ENCODE measurements at regions not wholly inside any gene's neighbourhood (a gene's known extent, or its start where the extent isn't known, plus 50 kb on each side); places are given as distances from the start of the nearest gene placed in this dataset.

DNA sequence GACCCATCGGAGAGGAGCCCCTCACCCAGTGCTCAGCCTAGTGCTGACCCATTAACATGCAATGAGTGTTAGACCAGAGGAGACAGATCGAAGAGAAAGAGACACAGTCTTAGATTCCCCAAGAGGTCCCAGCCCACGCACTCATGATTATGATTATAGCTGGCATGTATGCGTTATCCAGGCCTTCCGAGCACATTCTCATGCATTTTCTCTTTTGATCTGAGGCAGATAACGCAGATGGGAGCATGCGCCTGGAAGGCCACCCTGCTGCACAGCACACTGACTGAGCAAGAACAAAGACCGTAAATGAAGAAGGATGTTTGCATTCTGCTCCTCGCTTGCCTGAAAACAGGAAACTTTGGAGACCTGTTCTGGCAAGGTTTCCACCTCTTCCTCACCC, 232.7 kb downstream of the SOX9 start (continued):
- TF ChIP-seq, protein P1, sequence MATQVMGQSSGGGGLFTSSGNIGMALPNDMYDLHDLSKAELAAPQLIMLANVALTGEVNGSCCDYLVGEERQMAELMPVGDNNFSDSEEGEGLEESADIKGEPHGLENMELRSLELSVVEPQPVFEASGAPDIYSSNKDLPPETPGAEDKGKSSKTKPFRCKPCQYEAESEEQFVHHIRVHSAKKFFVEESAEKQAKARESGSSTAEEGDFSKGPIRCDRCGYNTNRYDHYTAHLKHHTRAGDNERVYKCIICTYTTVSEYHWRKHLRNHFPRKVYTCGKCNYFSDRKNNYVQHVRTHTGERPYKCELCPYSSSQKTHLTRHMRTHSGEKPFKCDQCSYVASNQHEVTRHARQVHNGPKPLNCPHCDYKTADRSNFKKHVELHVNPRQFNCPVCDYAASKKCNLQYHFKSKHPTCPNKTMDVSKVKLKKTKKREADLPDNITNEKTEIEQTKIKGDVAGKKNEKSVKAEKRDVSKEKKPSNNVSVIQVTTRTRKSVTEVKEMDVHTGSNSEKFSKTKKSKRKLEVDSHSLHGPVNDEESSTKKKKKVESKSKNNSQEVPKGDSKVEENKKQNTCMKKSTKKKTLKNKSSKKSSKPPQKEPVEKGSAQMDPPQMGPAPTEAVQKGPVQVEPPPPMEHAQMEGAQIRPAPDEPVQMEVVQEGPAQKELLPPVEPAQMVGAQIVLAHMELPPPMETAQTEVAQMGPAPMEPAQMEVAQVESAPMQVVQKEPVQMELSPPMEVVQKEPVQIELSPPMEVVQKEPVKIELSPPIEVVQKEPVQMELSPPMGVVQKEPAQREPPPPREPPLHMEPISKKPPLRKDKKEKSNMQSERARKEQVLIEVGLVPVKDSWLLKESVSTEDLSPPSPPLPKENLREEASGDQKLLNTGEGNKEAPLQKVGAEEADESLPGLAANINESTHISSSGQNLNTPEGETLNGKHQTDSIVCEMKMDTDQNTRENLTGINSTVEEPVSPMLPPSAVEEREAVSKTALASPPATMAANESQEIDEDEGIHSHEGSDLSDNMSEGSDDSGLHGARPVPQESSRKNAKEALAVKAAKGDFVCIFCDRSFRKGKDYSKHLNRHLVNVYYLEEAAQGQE (IDR thresholded peaks at IDR 0.05), result no peak
- no peak for TF ChIP-seq TAF1 (conservative IDR thresholded peaks at IDR 0.05)

DNA sequence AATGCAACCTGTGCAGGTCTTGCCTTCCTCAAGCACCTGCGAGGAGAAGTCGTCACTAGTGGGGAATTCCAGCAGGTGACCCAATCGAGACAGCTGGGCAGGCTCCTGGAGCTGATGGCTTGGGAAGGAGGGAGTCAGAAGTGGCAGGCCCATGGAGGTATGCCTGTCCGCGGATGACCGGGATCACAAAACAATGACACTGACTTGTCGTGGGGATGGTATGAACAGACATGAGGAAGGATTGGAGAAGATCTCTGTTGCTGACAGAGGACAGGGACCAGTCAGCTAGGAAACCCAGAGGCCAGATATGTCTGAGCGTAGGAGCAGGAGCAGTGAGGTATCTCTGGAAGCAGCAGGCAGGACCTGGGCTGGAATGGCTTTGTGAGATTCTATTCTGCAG, 233.3 kb downstream of the SOX9 start:
- no peak overlapping the region for H3K27ac ChIP-seq (ENCODE audit: low read depth in 1 of 2, low read length in 2 of 2)

More for the DNA sequence above, 233.3 kb downstream of the SOX9 start:
- Histone ChIP-seq H3K4me3 (ENCODE audit: low read depth in 1 of 3, low read length in 3 of 3) (no peak overlapping the region), H3K27me3 (ENCODE audit: control insufficient read depth in 4 of 4, insufficient read depth in 4 of 4, low read length in 3 of 4) (peaks cover 0 to 17% (median 8%) of the 10 kb centered on the region in 4 donors), H3K36me3 (ENCODE audit: control insufficient read depth in 4 of 4, insufficient read depth in 3 of 4, low read depth in 1 of 4, low read length in 3 of 4) (no peaks in the 10 kb centered on the region), H3K9ac (ENCODE audit: low read depth in 1 of 2, low read length in 2 of 2) (no peak overlapping the region), H3K9me3 (ENCODE audit: control insufficient read depth in 4 of 4, low read length in 3 of 4) (peaks cover 0 to 4% (median 2%) of the 10 kb centered on the region in 4 donors), H3K4me1 (ENCODE audit: control insufficient read depth in 4 of 4, insufficient read depth in 4 of 4, low read length in 3 of 4) (no peaks in the 10 kb centered on the region)
- no peak for DNase-seq (ENCODE audit: low spot score)
- WGBS, result 88% methylated on average over 8 of the region's 8 CpGs
- TF ChIP-seq GABPA (IDR thresholded peaks at IDR 0.05 in 1 of 2, conservative IDR thresholded peaks at IDR 0.05 in 1 of 2) (no peak), EGR1 (IDR thresholded peaks at IDR 0.05; ENCODE audit: low read depth in 2 of 2) (no peak), SP1 (IDR thresholded peaks at IDR 0.05) (no peak), RAD21 (IDR thresholded peaks at IDR 0.05) (no peak), FOXA2 (IDR thresholded peaks at IDR 0.05) (no peak), FOXA1 (IDR thresholded peaks at IDR 0.05) (no peak), NR2F2 (IDR thresholded peaks at IDR 0.05) (no peak), HNF4G (IDR thresholded peaks at IDR 0.05) (no peak), TAF1 (conservative IDR thresholded peaks at IDR 0.05) (no peak), RXRA (IDR thresholded peaks at IDR 0.05) (no peak), HNF4A (conservative IDR thresholded peaks at IDR 0.05) (no peak), JUND (IDR thresholded peaks at IDR 0.05) (no peak), YY1 (IDR thresholded peaks at IDR 0.05) (no peak)
- TF ChIP-seq, protein P2, sequence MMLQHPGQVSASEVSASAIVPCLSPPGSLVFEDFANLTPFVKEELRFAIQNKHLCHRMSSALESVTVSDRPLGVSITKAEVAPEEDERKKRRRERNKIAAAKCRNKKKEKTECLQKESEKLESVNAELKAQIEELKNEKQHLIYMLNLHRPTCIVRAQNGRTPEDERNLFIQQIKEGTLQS (IDR thresholded peaks at IDR 0.05), result no peak
- TF ChIP-seq, protein P3, sequence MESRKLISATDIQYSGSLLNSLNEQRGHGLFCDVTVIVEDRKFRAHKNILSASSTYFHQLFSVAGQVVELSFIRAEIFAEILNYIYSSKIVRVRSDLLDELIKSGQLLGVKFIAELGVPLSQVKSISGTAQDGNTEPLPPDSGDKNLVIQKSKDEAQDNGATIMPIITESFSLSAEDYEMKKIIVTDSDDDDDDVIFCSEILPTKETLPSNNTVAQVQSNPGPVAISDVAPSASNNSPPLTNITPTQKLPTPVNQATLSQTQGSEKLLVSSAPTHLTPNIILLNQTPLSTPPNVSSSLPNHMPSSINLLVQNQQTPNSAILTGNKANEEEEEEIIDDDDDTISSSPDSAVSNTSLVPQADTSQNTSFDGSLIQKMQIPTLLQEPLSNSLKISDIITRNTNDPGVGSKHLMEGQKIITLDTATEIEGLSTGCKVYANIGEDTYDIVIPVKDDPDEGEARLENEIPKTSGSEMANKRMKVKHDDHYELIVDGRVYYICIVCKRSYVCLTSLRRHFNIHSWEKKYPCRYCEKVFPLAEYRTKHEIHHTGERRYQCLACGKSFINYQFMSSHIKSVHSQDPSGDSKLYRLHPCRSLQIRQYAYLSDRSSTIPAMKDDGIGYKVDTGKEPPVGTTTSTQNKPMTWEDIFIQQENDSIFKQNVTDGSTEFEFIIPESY (IDR thresholded peaks at IDR 0.05), result no peak
- TF ChIP-seq, protein P4, sequence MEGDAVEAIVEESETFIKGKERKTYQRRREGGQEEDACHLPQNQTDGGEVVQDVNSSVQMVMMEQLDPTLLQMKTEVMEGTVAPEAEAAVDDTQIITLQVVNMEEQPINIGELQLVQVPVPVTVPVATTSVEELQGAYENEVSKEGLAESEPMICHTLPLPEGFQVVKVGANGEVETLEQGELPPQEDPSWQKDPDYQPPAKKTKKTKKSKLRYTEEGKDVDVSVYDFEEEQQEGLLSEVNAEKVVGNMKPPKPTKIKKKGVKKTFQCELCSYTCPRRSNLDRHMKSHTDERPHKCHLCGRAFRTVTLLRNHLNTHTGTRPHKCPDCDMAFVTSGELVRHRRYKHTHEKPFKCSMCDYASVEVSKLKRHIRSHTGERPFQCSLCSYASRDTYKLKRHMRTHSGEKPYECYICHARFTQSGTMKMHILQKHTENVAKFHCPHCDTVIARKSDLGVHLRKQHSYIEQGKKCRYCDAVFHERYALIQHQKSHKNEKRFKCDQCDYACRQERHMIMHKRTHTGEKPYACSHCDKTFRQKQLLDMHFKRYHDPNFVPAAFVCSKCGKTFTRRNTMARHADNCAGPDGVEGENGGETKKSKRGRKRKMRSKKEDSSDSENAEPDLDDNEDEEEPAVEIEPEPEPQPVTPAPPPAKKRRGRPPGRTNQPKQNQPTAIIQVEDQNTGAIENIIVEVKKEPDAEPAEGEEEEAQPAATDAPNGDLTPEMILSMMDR (IDR thresholded peaks at IDR 0.05; ENCODE audit: low read depth, low read length, missing input control), result no peak
- TF ChIP-seq, protein P1 (IDR thresholded peaks at IDR 0.05), result no peak
- TF ChIP-seq, protein P5, sequence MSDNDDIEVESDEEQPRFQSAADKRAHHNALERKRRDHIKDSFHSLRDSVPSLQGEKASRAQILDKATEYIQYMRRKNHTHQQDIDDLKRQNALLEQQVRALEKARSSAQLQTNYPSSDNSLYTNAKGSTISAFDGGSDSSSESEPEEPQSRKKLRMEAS (IDR thresholded peaks at IDR 0.05), result no peak

Measured in liver (tissue), 8 donors.